Liver (tissue), 8 donors: ENCODE measurements at regions not wholly inside any gene's neighbourhood (a gene's known extent, or its start where the extent isn't known, plus 50 kb on each side); places are given as distances from the start of the nearest gene placed in this dataset.

ENCODE experiments used
- DNase-seq: peaks from one replicate; pipeline ENCODE4 v3.0.0-alpha.2; 2017; ENCODE audit warnings: low spot score
- H3K27ac ChIP-seq, 2 donors: one replicate each; pipeline ENCODE4 v1.7.0; 2013; ENCODE audit warnings: inconsistent platforms in 2 of 2, low read length in 2 of 2, control low read depth in 1 of 2, low read depth in 1 of 2, mild to moderate bottlenecking in 1 of 2
- H3K27me3 ChIP-seq, 4 donors: one replicate each; pipeline versions ENCODE4 v1.6.1 to v1.7.0; 2013; ENCODE audit warnings: low read length in 3 of 4, inconsistent platforms in 1 of 4, mild to moderate bottlenecking in 1 of 4, moderate library complexity in 1 of 4; ENCODE audit not compliant: control insufficient read depth in 4 of 4, insufficient read depth in 4 of 4
- H3K36me3 ChIP-seq, 4 donors: one replicate each; pipeline versions ENCODE4 v1.6.1 to v1.7.0; 2013; ENCODE audit warnings: low read length in 3 of 4, mild to moderate bottlenecking in 3 of 4, low read depth in 1 of 4, moderate library complexity in 1 of 4; ENCODE audit not compliant: control insufficient read depth in 4 of 4, insufficient read depth in 3 of 4
- H3K4me1 ChIP-seq, 4 donors: one replicate each; pipeline versions ENCODE4 v1.6.1 to v1.7.0; 2013; ENCODE audit warnings: low read length in 3 of 4, mild to moderate bottlenecking in 3 of 4, moderate library complexity in 1 of 4; ENCODE audit not compliant: control insufficient read depth in 4 of 4, insufficient read depth in 4 of 4
- H3K4me3 ChIP-seq, 3 donors: one replicate each; pipeline versions ENCODE4 v1.6.1 to v1.7.0; 2013; ENCODE audit warnings: low read length in 3 of 3, control low read depth in 1 of 3, low read depth in 1 of 3, mild to moderate bottlenecking in 1 of 3
- H3K9ac ChIP-seq, 2 donors: one replicate each; pipeline ENCODE4 v1.7.0; 2013; ENCODE audit warnings: low read length in 2 of 2, mild to moderate bottlenecking in 2 of 2, moderate library complexity in 2 of 2, control low read depth in 1 of 2, low read depth in 1 of 2
- H3K9me3 ChIP-seq, 4 donors: one replicate each; pipeline versions ENCODE4 v1.6.1 to v1.7.0; 2013; ENCODE audit warnings: low read length in 3 of 4; ENCODE audit not compliant: control insufficient read depth in 4 of 4
- CTCF ChIP-seq: fragments of 150-350 bp; IDR thresholded peaks from 2 replicates; pipeline ENCODE4 v1.5.1; 2017; ENCODE audit warnings: improper control_type of control experiment, low read depth, low read length; ENCODE audit not compliant: missing input control
- EGR1 ChIP-seq, 2 donors: IDR thresholded peaks; 2 replicates each; pipeline ENCODE4 v1.6.1; 2016 to 2018; ENCODE audit warnings: antibody characterized with exemption in 2 of 2, low read depth in 2 of 2
- FOXA1 ChIP-seq: IDR thresholded peaks from 2 replicates; pipeline ENCODE4 v1.6.1; 2016; ENCODE audit warnings: antibody characterized with exemption
- FOXA2 ChIP-seq: IDR thresholded peaks from 2 replicates; pipeline ENCODE4 v1.6.1; 2016; ENCODE audit warnings: antibody characterized with exemption
- GABPA ChIP-seq, 2 donors: IDR thresholded peaks in 1 of 2; conservative IDR thresholded peaks in 1 of 2; 2 replicates each; pipeline ENCODE4 v1.6.1; 2016; ENCODE audit warnings: antibody characterized with exemption in 2 of 2, mild to moderate bottlenecking in 1 of 2, moderate library complexity in 1 of 2
- HNF4A ChIP-seq, 2 donors: conservative IDR thresholded peaks; 2 replicates each; pipeline ENCODE4 v1.6.1; 2016; ENCODE audit warnings: antibody characterized with exemption in 2 of 2, mild to moderate bottlenecking in 2 of 2
- HNF4G ChIP-seq: IDR thresholded peaks from 2 replicates; pipeline ENCODE4 v1.6.1; 2016; ENCODE audit warnings: antibody characterized with exemption
- JUND ChIP-seq, 2 donors: IDR thresholded peaks; 2 replicates each; pipeline ENCODE4 v1.6.1; 2016; ENCODE audit warnings: antibody characterized with exemption in 2 of 2
- MAX ChIP-seq: IDR thresholded peaks from 2 replicates; pipeline ENCODE4 v1.6.1; 2016; ENCODE audit warnings: antibody characterized with exemption
- NR2F2 ChIP-seq: IDR thresholded peaks from 2 replicates; pipeline ENCODE4 v1.6.1; 2016; ENCODE audit warnings: antibody characterized with exemption
- RAD21 ChIP-seq, 2 donors: IDR thresholded peaks; 2 replicates each; pipeline ENCODE4 v1.6.1; 2016; ENCODE audit warnings: antibody characterized with exemption in 2 of 2, mild to moderate bottlenecking in 2 of 2
- RXRA ChIP-seq, 2 donors: IDR thresholded peaks; 2 replicates each; pipeline ENCODE4 v1.6.1; 2017 to 2018; ENCODE audit warnings: antibody characterized with exemption in 2 of 2, mild to moderate bottlenecking in 1 of 2
- SP1 ChIP-seq: IDR thresholded peaks from 2 replicates; pipeline ENCODE4 v1.6.1; 2018; ENCODE audit warnings: antibody characterized with exemption, mild to moderate bottlenecking
- TAF1 ChIP-seq: conservative IDR thresholded peaks from 2 replicates; pipeline ENCODE4 v1.6.1; 2016; ENCODE audit warnings: antibody characterized with exemption, mild to moderate bottlenecking
- YY1 ChIP-seq: IDR thresholded peaks from 2 replicates; pipeline ENCODE4 v1.6.1; 2016; ENCODE audit warnings: antibody characterized with exemption, mild to moderate bottlenecking
- ZBTB33 ChIP-seq: IDR thresholded peaks from 2 replicates; pipeline ENCODE4 v1.6.1; 2016; ENCODE audit warnings: antibody characterized with exemption
- WGBS: extraction: QIAGEN DNeasy Blood & Tissue Kit; methylation state at CpG from one replicate; pipeline ENCODE4 v1.1.7; 2013; 5-methylcytosine and 5-hydroxymethylcytosine counted together
- TF ChIP-seq, protein P1 (sequence below): IDR thresholded peaks from 2 replicates; pipeline ENCODE4 v1.6.1; 2016; ENCODE audit warnings: antibody characterized with exemption
- TF ChIP-seq, protein P2 (sequence below): IDR thresholded peaks from 2 replicates; pipeline ENCODE4 v1.6.1; 2016; ENCODE audit warnings: antibody characterized with exemption, mild to moderate bottlenecking
- donor health status: healthy.
- donor health status: healthy.
- donor health status: healthy.
- donor health status: healthy.
- donor health status: healthy.

DNA sequence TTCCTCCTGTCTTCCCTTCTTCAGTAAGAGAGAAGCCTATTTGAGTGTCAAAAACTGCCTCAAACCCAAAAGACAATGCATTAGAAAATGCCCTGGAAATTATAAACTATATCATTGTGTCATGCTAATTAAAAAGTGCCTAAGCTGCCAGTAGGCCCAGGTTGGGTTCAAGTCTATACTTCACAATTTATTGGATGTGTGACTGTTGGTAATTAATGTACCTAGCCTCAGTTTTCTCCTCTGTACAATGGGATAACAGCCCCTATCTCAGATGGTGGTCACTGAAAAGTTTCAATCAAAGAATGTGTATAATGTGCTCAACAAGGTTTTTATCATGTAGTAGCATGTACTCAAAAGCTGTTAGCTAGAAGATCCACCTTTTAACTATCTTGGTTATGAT is 246.9 kb upstream of the DUSP10 start:
- H3K36me3 ChIP-seq: no peaks in the 10 kb centered on the region
- H3K9me3 ChIP-seq: no peaks in the 10 kb centered on the region
- H3K27me3 ChIP-seq: no peaks in the 10 kb centered on the region
- H3K4me1 ChIP-seq: no peaks in the 10 kb centered on the region
- H3K27ac ChIP-seq: no peak overlapping the region
- DNase-seq: no peak
- TF ChIP-seq GABPA (IDR thresholded peaks at IDR 0.05 in 1 of 2, conservative IDR thresholded peaks at IDR 0.05 in 1 of 2) (no peak), MAX (no peak), JUND (IDR thresholded peaks at IDR 0.05) (no peak), ZBTB33 (no peak), RXRA (IDR thresholded peaks at IDR 0.05) (no peak), SP1 (no peak), HNF4A (conservative IDR thresholded peaks at IDR 0.05) (no peak)
- TF ChIP-seq, protein P1, sequence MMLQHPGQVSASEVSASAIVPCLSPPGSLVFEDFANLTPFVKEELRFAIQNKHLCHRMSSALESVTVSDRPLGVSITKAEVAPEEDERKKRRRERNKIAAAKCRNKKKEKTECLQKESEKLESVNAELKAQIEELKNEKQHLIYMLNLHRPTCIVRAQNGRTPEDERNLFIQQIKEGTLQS: no peak
- TF ChIP-seq, protein P2, sequence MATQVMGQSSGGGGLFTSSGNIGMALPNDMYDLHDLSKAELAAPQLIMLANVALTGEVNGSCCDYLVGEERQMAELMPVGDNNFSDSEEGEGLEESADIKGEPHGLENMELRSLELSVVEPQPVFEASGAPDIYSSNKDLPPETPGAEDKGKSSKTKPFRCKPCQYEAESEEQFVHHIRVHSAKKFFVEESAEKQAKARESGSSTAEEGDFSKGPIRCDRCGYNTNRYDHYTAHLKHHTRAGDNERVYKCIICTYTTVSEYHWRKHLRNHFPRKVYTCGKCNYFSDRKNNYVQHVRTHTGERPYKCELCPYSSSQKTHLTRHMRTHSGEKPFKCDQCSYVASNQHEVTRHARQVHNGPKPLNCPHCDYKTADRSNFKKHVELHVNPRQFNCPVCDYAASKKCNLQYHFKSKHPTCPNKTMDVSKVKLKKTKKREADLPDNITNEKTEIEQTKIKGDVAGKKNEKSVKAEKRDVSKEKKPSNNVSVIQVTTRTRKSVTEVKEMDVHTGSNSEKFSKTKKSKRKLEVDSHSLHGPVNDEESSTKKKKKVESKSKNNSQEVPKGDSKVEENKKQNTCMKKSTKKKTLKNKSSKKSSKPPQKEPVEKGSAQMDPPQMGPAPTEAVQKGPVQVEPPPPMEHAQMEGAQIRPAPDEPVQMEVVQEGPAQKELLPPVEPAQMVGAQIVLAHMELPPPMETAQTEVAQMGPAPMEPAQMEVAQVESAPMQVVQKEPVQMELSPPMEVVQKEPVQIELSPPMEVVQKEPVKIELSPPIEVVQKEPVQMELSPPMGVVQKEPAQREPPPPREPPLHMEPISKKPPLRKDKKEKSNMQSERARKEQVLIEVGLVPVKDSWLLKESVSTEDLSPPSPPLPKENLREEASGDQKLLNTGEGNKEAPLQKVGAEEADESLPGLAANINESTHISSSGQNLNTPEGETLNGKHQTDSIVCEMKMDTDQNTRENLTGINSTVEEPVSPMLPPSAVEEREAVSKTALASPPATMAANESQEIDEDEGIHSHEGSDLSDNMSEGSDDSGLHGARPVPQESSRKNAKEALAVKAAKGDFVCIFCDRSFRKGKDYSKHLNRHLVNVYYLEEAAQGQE: no peak
- no peak overlapping the region for H3K4me3 ChIP-seq
- H3K9ac ChIP-seq: no peak overlapping the region

GRCh38 chr1:221987860-221988520 is 246.1 kb upstream of the DUSP10 start:
- WGBS: 88% methylated on average over 6 of the region's 6 CpGs
- peaks cover 0 to 2% (median 0%) of the 10 kb centered on the region in 4 donors for H3K4me1 ChIP-seq

More at GRCh38 chr1:221987860-221988520, 246.1 kb upstream of the DUSP10 start:
- no peak for DNase-seq
- no peaks in the 10 kb centered on the region for H3K36me3 ChIP-seq
- no peak overlapping the region for H3K27ac ChIP-seq
- no peak overlapping the region for H3K9ac ChIP-seq
- H3K9me3 ChIP-seq: no peaks in the 10 kb centered on the region
- no peaks in the 10 kb centered on the region for H3K27me3 ChIP-seq
- TF ChIP-seq, protein P2: no peak
- TF ChIP-seq SP1 (no peak), ZBTB33 (no peak), HNF4A (conservative IDR thresholded peaks at IDR 0.05) (no peak), RXRA (IDR thresholded peaks at IDR 0.05) (no peak), NR2F2 (no peak), FOXA2 (no peak), HNF4G (no peak), EGR1 (IDR thresholded peaks at IDR 0.05; ENCODE audit: low read depth in 2 of 2) (no peak), GABPA (IDR thresholded peaks at IDR 0.05 in 1 of 2, conservative IDR thresholded peaks at IDR 0.05 in 1 of 2) (no peak), RAD21 (IDR thresholded peaks at IDR 0.05) (no peak), CTCF (no peak), YY1 (no peak), TAF1 (no peak), JUND (IDR thresholded peaks at IDR 0.05) (no peak), FOXA1 (no peak)
- no peak overlapping the region for H3K4me3 ChIP-seq
